Head of caudate nucleus (tissue), 42 donors: ENCODE measurements at regions not wholly inside any gene's neighbourhood (a gene's known extent, or its start where the extent isn't known, plus 50 kb on each side); places are given as distances from the start of the nearest gene placed in this dataset.
A peak's percentile ranks its signal among the peaks of the same experiment; 100 is the strongest.
"Not testable (repeated sequence)": the region's sequence is repeated elsewhere in the genome, so short reads cannot be mapped to it uniquely, and the experiment has no call there.

Experiments
- DNase-seq, 42 donors: peaks; one replicate each; pipeline versions ENCODE4 v3.0.0 to v3.0.0-alpha.2; 2020 to 2021; ENCODE audit warnings: mixed read lengths in 7 of 42
- intact Hi-C: fragments of 100-400 bp; cut with DNase I; formaldehyde crosslinking; loops from one replicate; pipeline ENCODE4 v1.15.0; 2022

GRCh38 chr5:25579111-25579510, 934.3 kb upstream of the CDH10 start:
- intact Hi-C loops: no loop called here
- no peak for DNase-seq

- DNase-seq: no peak
- intact Hi-C loops: no loop called here
Measured at GRCh38 chr5:25573691-25574090, 928.9 kb upstream of the CDH10 start.

- DNase-seq: no peak
- intact Hi-C loops: no loop called here
Measured at GRCh38 chr5:25570067-25570583, 925.3 kb upstream of the CDH10 start.

GRCh38 chr5:25568989-25569625, 924.3 kb upstream of the CDH10 start:
- intact Hi-C loops: no loop called here
- no peak for DNase-seq

GRCh38 chr5:25568294-25568693, 923.5 kb upstream of the CDH10 start:
- no peak for DNase-seq
- intact Hi-C loops: no loop called here

GRCh38 chr5:25567881-25568280, 923.1 kb upstream of the CDH10 start:
- intact Hi-C loops: no loop called here

GRCh38 chr5:25562656-25563055, 917.9 kb upstream of the CDH10 start:
- intact Hi-C loops: no loop called here
- DNase-seq: no peak

More at GRCh38 chr5:25567881-25568280, 923.1 kb upstream of the CDH10 start:
- DNase-seq: no peak

GRCh38 chr5:25554077-25554476, 909.3 kb upstream of the CDH10 start:
- intact Hi-C loops: no loop called here
- DNase-seq: no peak

GRCh38 chr5:25552871-25553481, 908.2 kb upstream of the CDH10 start:
- intact Hi-C loops: no loop called here
- no peak for DNase-seq

GRCh38 chr5:25550793-25551192, 906.0 kb upstream of the CDH10 start:
- no peak for DNase-seq

GRCh38 chr5:25544652-25545249, 900.0 kb upstream of the CDH10 start:
- intact Hi-C loops: no loop called here
- DNase-seq: peak in 29 of 42 donors; percentile 4 to 67 (median 27)

More at GRCh38 chr5:25550793-25551192, 906.0 kb upstream of the CDH10 start:
- intact Hi-C loops: no loop called here

GRCh38 chr5:25540628-25541027, 895.9 kb upstream of the CDH10 start:
- no peak for DNase-seq
- intact Hi-C loops: no loop called here

GRCh38 chr5:25539536-25539935, 894.8 kb upstream of the CDH10 start:
- intact Hi-C loops: no loop called here
- DNase-seq: no peak

GRCh38 chr5:25536461-25536860, 891.7 kb upstream of the CDH10 start:
- DNase-seq, intact Hi-C loops: not testable (repeated sequence)

- no peak for DNase-seq
- intact Hi-C loops: no loop called here
Measured at GRCh38 chr5:25516141-25516540, 871.4 kb upstream of the CDH10 start.

GRCh38 chr5:25515525-25515924, 870.7 kb upstream of the CDH10 start:
- intact Hi-C loops: no loop called here
- no peak for DNase-seq

GRCh38 chr5:25510692-25511091, 865.9 kb upstream of the CDH10 start:
- DNase-seq, intact Hi-C loops: not testable (repeated sequence)

GRCh38 chr5:25508011-25508410, 863.2 kb upstream of the CDH10 start:
- DNase-seq, intact Hi-C loops: not testable (repeated sequence)

GRCh38 chr5:25500635-25501034, 855.9 kb upstream of the CDH10 start:
- intact Hi-C loops: no loop called here
- DNase-seq: no peak

- intact Hi-C loops: no loop called here
- no peak for DNase-seq
Measured at GRCh38 chr5:25489834-25490538, 845.2 kb upstream of the CDH10 start.
